ENCODE measurements at regions not wholly inside any gene's neighbourhood (a gene's known extent, or its start where the extent isn't known, plus 50 kb on each side); places are given as distances from the start of the nearest gene placed in this dataset.

- TF ChIP-seq CTCF (tag by site-specific recombination; IDR thresholded peaks at IDR 0.05) (no peak), ATF2 (tag by site-specific recombination; IDR thresholded peaks at IDR 0.05; ENCODE audit: low read depth) (no peak), SP2 (tag by site-specific recombination; IDR thresholded peaks at IDR 0.05) (no peak), ZNF658 (tag by site-specific recombination; IDR thresholded peaks at IDR 0.05) (no peak), PRDM6 (tag by site-specific recombination; IDR thresholded peaks at IDR 0.05) (no peak), HOXD13 (CRISPR knock-in tag; IDR thresholded peaks at IDR 0.05; ENCODE audit: borderline replicate concordance) (no peak)
Observed at GRCh38 chr5:122722341-122722740, 52.5 kb upstream of the SNX2 start.

Measured in HEK293 (cell line).